ENCODE measurements at regions not wholly inside any gene's neighbourhood (a gene's known extent, or its start where the extent isn't known, plus 50 kb on each side); places are given as distances from the start of the nearest gene placed in this dataset.

DNA sequence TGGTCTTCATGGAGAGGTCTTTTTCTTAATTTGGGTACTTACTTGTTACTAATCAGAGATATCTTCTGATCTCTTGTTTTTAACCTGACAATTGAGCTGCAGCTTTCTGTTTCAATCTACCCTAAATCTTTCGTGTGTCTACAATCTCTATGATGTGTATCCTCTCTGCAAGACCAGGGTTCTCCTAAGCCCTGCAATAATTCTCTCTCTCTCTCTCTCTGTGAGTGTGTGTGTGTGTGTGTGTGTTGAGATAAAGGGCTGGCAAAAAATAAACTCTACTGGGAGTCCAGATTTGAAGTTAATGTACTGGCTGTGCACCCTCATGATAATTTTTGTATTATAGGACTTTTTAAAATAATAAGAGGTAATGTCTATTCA, 57.8 kb upstream of the FBXL7 start:
- Histone ChIP-seq H3K9me3 (ENCODE audit: control insufficient read depth, low read depth, low read length) (no peaks in the 10 kb centered on the region), H4K20me1 (ENCODE audit: control insufficient read depth, extremely low read depth, insufficient read depth, low read length) (no peaks in the 10 kb centered on the region), H3K4me3 (ENCODE audit: control insufficient read depth in 2 of 3, extremely low read depth in 1 of 3, insufficient read depth in 2 of 3, low read depth in 1 of 3, low read length in 3 of 3) (no peak overlapping the region), H2AFZ (ENCODE audit: control insufficient read depth, low read length) (no peak overlapping the region), H3K79me2 (ENCODE audit: control insufficient read depth, insufficient read depth, low read length) (no peaks in the 10 kb centered on the region), H3K27ac (ENCODE audit: control insufficient read depth, insufficient read depth, low read length) (no peak overlapping the region), H3K36me3 (ENCODE audit: control insufficient read depth in 2 of 2, extremely low read depth in 1 of 2, insufficient read depth in 2 of 2, low read length in 2 of 2) (no peaks in the 10 kb centered on the region), H3K4me1 (ENCODE audit: control insufficient read depth, extremely low read depth, insufficient read depth, low read length) (no peaks in the 10 kb centered on the region), H3K27me3 (ENCODE audit: control insufficient read depth, extremely low read depth, insufficient read depth, low read length) (no peaks in the 10 kb centered on the region), H3K4me2 (ENCODE audit: control insufficient read depth, extremely low read depth, insufficient read depth, low read depth, low read length) (no peak overlapping the region), H3K9ac (ENCODE audit: control insufficient read depth, extremely low read depth, insufficient read depth, low read length) (no peak overlapping the region), H3K9me1 (ENCODE audit: control insufficient read depth, extremely low read depth, insufficient read depth, low read length) (no peaks in the 10 kb centered on the region)
- TF ChIP-seq, protein P1, sequence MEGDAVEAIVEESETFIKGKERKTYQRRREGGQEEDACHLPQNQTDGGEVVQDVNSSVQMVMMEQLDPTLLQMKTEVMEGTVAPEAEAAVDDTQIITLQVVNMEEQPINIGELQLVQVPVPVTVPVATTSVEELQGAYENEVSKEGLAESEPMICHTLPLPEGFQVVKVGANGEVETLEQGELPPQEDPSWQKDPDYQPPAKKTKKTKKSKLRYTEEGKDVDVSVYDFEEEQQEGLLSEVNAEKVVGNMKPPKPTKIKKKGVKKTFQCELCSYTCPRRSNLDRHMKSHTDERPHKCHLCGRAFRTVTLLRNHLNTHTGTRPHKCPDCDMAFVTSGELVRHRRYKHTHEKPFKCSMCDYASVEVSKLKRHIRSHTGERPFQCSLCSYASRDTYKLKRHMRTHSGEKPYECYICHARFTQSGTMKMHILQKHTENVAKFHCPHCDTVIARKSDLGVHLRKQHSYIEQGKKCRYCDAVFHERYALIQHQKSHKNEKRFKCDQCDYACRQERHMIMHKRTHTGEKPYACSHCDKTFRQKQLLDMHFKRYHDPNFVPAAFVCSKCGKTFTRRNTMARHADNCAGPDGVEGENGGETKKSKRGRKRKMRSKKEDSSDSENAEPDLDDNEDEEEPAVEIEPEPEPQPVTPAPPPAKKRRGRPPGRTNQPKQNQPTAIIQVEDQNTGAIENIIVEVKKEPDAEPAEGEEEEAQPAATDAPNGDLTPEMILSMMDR (optimal IDR thresholded peaks at IDR 0.05 in 1 of 3, IDR thresholded peaks at IDR 0.05 in 1 of 3, conservative IDR thresholded peaks at IDR 0.05 in 1 of 3; ENCODE audit: extremely low read depth in 1 of 3, insufficient read depth in 2 of 3, low read length in 3 of 3), result no peak
- no peak for TF ChIP-seq EZH2 (IDR thresholded peaks at IDR 0.05; ENCODE audit: low read length)
- no peak for FAIRE-seq
- dilution Hi-C loops (cut with MboI; ENCODE audit: extremely low pct_ligation_motif_present, low sequenced_read_pairs), result no loop called here
- DNase-seq (ENCODE audit: low read depth, low spot score), result no peak

GRCh38 chr5:15441433-15442192, 58.4 kb upstream of the FBXL7 start:
- H3K4me1 ChIP-seq (ENCODE audit: control insufficient read depth, extremely low read depth, insufficient read depth, low read length), result no peaks in the 10 kb centered on the region
- H4K20me1 ChIP-seq (ENCODE audit: control insufficient read depth, extremely low read depth, insufficient read depth, low read length), result no peaks in the 10 kb centered on the region
- TF ChIP-seq EZH2 (IDR thresholded peaks at IDR 0.05; ENCODE audit: low read length), result no peak
- TF ChIP-seq, protein P1 (optimal IDR thresholded peaks at IDR 0.05 in 1 of 3, IDR thresholded peaks at IDR 0.05 in 1 of 3, conservative IDR thresholded peaks at IDR 0.05 in 1 of 3; ENCODE audit: extremely low read depth in 1 of 3, insufficient read depth in 2 of 3, low read length in 3 of 3), result no peak
- DNase-seq (ENCODE audit: low read depth, low spot score) (no peak), FAIRE-seq (no peak)
- no peak overlapping the region for H3K9ac ChIP-seq (ENCODE audit: control insufficient read depth, extremely low read depth, insufficient read depth, low read length)
- no peak overlapping the region for H2AFZ ChIP-seq (ENCODE audit: control insufficient read depth, low read length)
- no peaks in the 10 kb centered on the region for H3K36me3 ChIP-seq (ENCODE audit: control insufficient read depth in 2 of 2, extremely low read depth in 1 of 2, insufficient read depth in 2 of 2, low read length in 2 of 2)
- dilution Hi-C loops (cut with MboI; ENCODE audit: extremely low pct_ligation_motif_present, low sequenced_read_pairs), result no loop called here
- no peaks in the 10 kb centered on the region for H3K9me1 ChIP-seq (ENCODE audit: control insufficient read depth, extremely low read depth, insufficient read depth, low read length)
- no peaks in the 10 kb centered on the region for H3K9me3 ChIP-seq (ENCODE audit: control insufficient read depth, low read depth, low read length)
- H3K27ac ChIP-seq (ENCODE audit: control insufficient read depth, insufficient read depth, low read length), result no peak overlapping the region
- H3K79me2 ChIP-seq (ENCODE audit: control insufficient read depth, insufficient read depth, low read length), result no peaks in the 10 kb centered on the region
- no peak overlapping the region for H3K4me3 ChIP-seq (ENCODE audit: control insufficient read depth in 2 of 3, extremely low read depth in 1 of 3, insufficient read depth in 2 of 3, low read depth in 1 of 3, low read length in 3 of 3)
- H3K27me3 ChIP-seq (ENCODE audit: control insufficient read depth, extremely low read depth, insufficient read depth, low read length), result no peaks in the 10 kb centered on the region
- H3K4me2 ChIP-seq (ENCODE audit: control insufficient read depth, extremely low read depth, insufficient read depth, low read depth, low read length), result no peak overlapping the region
